ENCODE measurements at regions not wholly inside any gene's neighbourhood (a gene's known extent, or its start where the extent isn't known, plus 50 kb on each side); places are given as distances from the start of the nearest gene placed in this dataset.
A peak's percentile ranks its signal among the peaks of the same experiment; 100 is the strongest.

- DNase-seq, result peak; percentile 87
These were observed 52.7 kb upstream of the CTLA4 start for GRCh38 chr2:203814661-203815540.

- no peak for DNase-seq
These were observed 52.1 kb upstream of the CTLA4 start for GRCh38 chr2:203815541-203815898.

GRCh38 chr2:203817147-203817546 lies 50.4 kb upstream of the CTLA4 start:
- DNase-seq, result no peak

Data from NCI-H2171 treated with DMSO at 0.1 percent for 48 hours (cell line).